ENCODE measurements at regions not wholly inside any gene's neighbourhood (a gene's known extent, or its start where the extent isn't known, plus 50 kb on each side); places are given as distances from the start of the nearest gene placed in this dataset.

- Histone ChIP-seq H2BK120ac (ENCODE audit: low read depth, low read length, poor library complexity, severe bottlenecking) (no peak overlapping the region), H4K8ac (replicated peaks; ENCODE audit: insufficient read length, low read depth, low read length) (no peak overlapping the region), H3K14ac (ENCODE audit: insufficient read depth, low read length) (no peak overlapping the region), H3K23me2 (ENCODE audit: insufficient read length, low read depth, low read length, poor library complexity, severe bottlenecking) (no peaks in the 10 kb centered on the region), H3K79me1 (ENCODE audit: insufficient read depth, low read depth, low read length, poor library complexity, severe bottlenecking) (no peaks in the 10 kb centered on the region), H4K5ac (ENCODE audit: insufficient read length, low read depth, low read length) (no peak overlapping the region), H2BK15ac (ENCODE audit: low read depth, low read length) (no peak overlapping the region), H2BK12ac (ENCODE audit: insufficient read length, low read depth, low read length) (no peak overlapping the region), H2AFZ (ENCODE audit: low read length) (no peak overlapping the region), H3K9me3 (ENCODE audit: control insufficient read depth, low read depth, low read length) (no peaks in the 10 kb centered on the region), H3K56ac (ENCODE audit: insufficient read length, low read depth, low read length) (no peak overlapping the region), H3K79me2 (ENCODE audit: insufficient read depth, low read length) (no peaks in the 10 kb centered on the region), H2BK20ac (ENCODE audit: low read depth, low read length, poor library complexity, severe bottlenecking) (no peak overlapping the region), H3T11ph (ENCODE audit: low read length) (no peak overlapping the region), H3K27ac (ENCODE audit: insufficient read length, low read depth, low read length) (no peak overlapping the region), H4K20me1 (ENCODE audit: control insufficient read depth, insufficient read depth, insufficient read length) (no peaks in the 10 kb centered on the region), H3K4me2 (ENCODE audit: insufficient read depth, insufficient read length, low read length) (no peak overlapping the region), H3K4ac (ENCODE audit: low read depth, low read length) (no peak overlapping the region), H2AK5ac (ENCODE audit: insufficient read length, low read length) (no peak overlapping the region), H3K27me3 (ENCODE audit: insufficient read depth, low read length) (no peaks in the 10 kb centered on the region), H3K23ac (ENCODE audit: insufficient read length, low read depth, low read length) (no peak overlapping the region), H3K18ac (ENCODE audit: insufficient read length, low read depth, low read length) (no peak overlapping the region), H3K9ac (ENCODE audit: extremely low read depth, insufficient read length, low read length) (no peak overlapping the region), H4K91ac (ENCODE audit: insufficient read length, low read depth, low read length) (no peak overlapping the region), H2BK5ac (ENCODE audit: insufficient read length, low read length) (no peak overlapping the region), H3K4me1 (ENCODE audit: insufficient read depth, low read length) (no peaks in the 10 kb centered on the region)
- no peaks in the 10 kb centered on the region for H3K36me3 Mint-ChIP-seq (ENCODE audit: insufficient read depth in 1 of 3, low read depth in 3 of 3)
- no peak overlapping the region for H3K4me3 Mint-ChIP-seq
- peaks cover 7% of the 10 kb centered on the region in 2 experiments for H3K4me1 Mint-ChIP-seq
- WGBS (ENCODE audit: extremely low coverage, insufficient read length, low lambda C conversion rate) = no CpG with 5 or more reads among the region's 5 CpGs
- no peak for TF ChIP-seq CTCF (conservative IDR thresholded peaks at IDR 0.05)
- no peak overlapping the region for H3K27ac Mint-ChIP-seq
- peaks cover 9% of the 10 kb centered on the region for H3K27me3 Mint-ChIP-seq (ENCODE audit: low read depth)
- no peak for DNase-seq
- no peaks in the 10 kb centered on the region for H3K9me3 Mint-ChIP-seq
These were observed 72.6 kb upstream of the NCOR2 start for GRCh38 chr12:124640056-124640455.

Data from H9 (cell line).